ENCODE measurements at regions not wholly inside any gene's neighbourhood (a gene's known extent, or its start where the extent isn't known, plus 50 kb on each side); places are given as distances from the start of the nearest gene placed in this dataset.

- TF ChIP-seq POLR2A (IDR thresholded peaks at IDR 0.05) (no peak), CTCF (IDR thresholded peaks at IDR 0.05) (no peak)
Observed at GRCh38 chr5:8765886-8766285, 780.0 kb downstream of the SEMA5A start.
